GM18505 (cell line): ENCODE measurements at regions not wholly inside any gene's neighbourhood (a gene's known extent, or its start where the extent isn't known, plus 50 kb on each side); places are given as distances from the start of the nearest gene placed in this dataset.

Experiments
- ATAC-seq: cut with Tn5 transposase; IDR thresholded peaks from one replicate; pipeline ENCODE4 v1.9.1; 2021; ENCODE audit not compliant: unreplicated experiment
- POLR2A ChIP-seq: IDR thresholded peaks from 4 replicates; pipeline ENCODE4 v1.6.1; 2011; ENCODE audit warnings: borderline replicate concordance; ENCODE audit not compliant: insufficient read depth, insufficient read length; ENCODE audit errors: extremely low read depth

DNA sequence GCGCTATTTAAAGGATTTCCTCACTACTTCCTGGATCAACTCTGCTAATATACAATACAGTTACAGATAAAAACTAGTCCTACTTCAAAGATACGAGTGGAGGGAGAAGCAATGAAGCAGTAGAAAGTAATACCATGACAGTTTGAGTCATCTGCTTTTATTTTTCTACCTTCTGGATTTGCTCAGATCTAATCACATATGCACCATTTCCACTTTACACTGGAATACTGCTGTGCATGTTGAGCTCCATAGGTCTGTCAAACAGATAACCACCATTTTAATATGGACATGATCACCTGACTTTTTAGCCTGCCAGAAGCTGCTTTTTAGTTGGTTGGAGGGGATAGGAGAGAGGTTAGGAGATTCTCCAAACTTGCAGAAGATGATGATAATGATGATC, 92.5 kb downstream of the MMUT start:
- no peak for ATAC-seq
- no peak for TF ChIP-seq POLR2A

GRCh38 chr6:49366539-49366938, 96.5 kb downstream of the MMUT start:
- TF ChIP-seq POLR2A: no peak
- ATAC-seq: no peak

GRCh38 chr6:49348561-49348960, 114.5 kb downstream of the MMUT start:
- no peak for TF ChIP-seq POLR2A
- ATAC-seq: no peak

DNA sequence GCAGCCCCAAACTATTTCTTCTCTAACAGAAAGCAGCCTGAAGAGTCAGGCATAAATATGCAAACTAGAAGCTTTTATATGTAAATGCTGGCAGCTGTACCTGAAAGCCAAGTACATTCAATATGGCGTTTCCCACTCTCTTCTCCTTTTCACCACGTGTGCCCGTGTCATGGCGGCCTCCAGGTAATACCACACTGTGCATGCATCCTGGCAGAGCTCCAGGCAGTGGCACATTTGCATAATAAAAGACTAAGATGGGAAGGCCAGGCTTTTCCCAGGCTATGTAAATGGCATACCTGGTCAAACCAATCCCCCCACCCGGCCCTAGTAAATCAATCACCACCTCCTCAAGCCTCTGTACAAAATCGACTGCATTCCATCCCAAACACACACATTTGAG, 120.6 kb downstream of the MMUT start:
- TF ChIP-seq POLR2A: no peak
- no peak for ATAC-seq

GRCh38 chr6:49341869-49342268, 121.2 kb downstream of the MMUT start:
- ATAC-seq: no peak
- TF ChIP-seq POLR2A: no peak

- TF ChIP-seq POLR2A: no peak
- no peak for ATAC-seq
Observed at GRCh38 chr6:49339096-49339495, 124.0 kb downstream of the MMUT start.

DNA sequence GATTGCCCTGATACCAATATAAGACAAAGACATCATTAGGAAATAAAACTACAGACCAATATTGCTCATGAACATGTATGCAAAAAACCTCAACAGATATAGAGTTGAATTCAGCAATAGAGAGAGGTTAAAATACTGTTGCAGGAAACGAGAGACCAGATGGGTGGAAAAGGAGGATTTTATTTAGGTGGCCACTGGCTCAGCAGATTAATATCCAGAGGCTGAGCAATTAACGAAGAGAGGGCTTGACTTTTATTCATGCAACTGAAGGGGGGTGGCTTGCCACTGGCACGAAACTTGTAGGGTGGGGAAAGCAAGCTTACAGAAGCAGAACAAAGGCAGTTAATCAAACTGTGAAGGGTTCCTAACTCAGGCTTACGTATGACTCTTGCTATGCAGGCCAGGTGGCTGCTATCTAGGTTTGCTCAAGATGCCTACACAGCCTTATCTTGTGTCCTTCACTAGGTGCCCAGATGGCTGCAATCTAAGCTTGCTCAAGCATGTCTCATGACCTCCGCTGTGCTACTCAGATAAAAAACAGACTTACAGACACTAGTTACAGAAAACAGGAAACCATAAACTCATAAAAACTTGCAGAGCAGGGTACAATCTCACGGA, 126.4 kb downstream of the MMUT start:
- TF ChIP-seq POLR2A: no peak
- ATAC-seq: no peak

DNA sequence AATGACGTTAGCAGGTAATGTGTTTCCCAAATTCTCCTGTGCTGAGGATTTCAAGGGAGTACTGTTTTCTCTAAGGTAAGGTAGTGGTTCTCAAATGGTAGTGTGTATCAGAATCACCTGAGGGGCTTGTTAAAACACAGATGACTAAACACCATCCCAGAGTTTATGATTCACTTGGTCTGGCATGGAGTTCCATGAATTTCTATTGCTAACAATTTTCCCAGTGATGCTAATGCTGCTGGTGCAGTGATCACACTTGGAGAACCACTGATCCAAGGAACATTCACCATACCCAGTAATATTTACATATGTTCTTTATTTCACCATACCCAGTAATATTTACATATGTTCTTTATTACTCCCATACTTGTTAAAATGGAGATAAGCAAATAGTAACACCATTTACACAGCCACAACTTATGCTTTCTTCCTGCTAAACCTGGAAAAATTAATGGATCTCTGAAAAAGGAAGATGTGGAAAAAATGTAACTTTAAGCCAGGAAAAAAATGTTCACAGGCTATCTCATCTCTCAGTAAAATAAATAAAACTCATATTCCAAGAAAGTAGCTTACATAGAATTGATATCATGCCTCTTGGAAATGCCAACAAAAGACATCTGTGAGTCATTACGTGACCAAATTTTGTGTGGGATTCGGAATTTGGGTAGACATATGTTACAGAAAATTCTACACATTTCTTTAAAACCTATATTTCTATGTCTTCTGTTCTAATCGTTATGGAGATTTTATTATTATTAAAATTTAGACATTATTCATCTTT, 129.5 kb downstream of the MMUT start:
- TF ChIP-seq POLR2A: no peak
- no peak for ATAC-seq

DNA sequence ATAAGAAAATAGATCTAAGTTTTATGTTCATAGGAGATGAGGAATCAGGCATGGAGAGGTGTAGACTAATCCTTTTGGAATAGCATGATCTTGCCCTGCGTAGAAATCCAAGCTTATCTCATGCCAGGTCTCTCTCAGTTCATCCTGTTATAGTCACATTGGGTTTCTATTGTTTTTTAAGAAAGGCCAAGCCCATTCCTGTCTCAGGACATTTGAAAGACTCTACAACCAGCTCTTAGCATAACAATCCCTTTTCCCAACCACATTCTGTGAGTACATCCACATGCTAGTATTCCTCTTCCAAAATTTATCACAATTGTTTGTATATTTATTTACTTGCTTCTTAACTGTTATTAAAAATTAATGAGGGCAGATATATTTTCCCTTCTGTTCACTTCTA, 130.3 kb downstream of the MMUT start:
- no peak for TF ChIP-seq POLR2A
- no peak for ATAC-seq

- no peak for ATAC-seq
- no peak for TF ChIP-seq POLR2A
Observed at GRCh38 chr6:49329186-49329585, 133.9 kb downstream of the MMUT start.

GRCh38 chr6:49328051-49328744, 134.9 kb downstream of the MMUT start:
- no peak for ATAC-seq
- no peak for TF ChIP-seq POLR2A

DNA sequence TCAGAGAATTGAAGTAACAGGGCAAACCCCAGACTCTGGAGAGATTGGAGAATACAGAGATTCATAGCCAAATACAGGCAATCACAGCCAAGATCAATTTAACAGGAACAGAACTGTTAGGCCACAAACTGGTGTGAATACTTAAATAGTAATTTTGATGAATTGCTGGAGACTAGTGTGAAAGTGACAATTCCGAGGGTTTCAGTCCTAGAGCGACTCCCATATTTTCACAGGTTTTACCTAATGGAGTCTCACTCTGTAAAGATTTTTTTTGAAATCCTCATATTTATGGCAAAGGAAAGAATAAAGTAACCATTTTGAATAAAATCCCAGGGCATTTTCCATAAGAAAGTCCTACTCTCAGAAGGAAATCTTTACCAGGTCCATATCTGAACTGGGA, 135.5 kb downstream of the MMUT start:
- no peak for TF ChIP-seq POLR2A
- no peak for ATAC-seq

GRCh38 chr6:49327005-49327404, 136.0 kb downstream of the MMUT start:
- ATAC-seq: no peak
- no peak for TF ChIP-seq POLR2A

DNA sequence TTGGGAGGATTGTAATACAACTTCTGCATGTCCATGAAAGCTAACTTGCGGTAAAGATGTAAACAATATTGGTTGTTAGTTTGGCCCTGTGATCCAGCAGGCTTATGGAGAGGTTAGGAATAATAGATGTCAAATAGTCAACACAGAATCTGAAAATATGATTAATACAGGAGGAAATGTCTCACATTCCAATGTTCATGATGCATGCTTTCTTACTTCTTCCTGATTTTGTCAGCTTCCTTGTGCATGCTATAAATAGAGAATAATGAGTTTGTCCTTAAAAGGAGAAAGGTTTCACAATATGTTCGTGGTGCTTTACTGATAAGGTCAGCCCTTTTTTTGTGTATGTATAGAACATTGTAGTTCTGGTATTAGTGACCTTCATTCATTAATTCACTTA, 136.7 kb downstream of the MMUT start:
- ATAC-seq: no peak

GRCh38 chr6:49325891-49326290, 137.2 kb downstream of the MMUT start:
- no peak for ATAC-seq
- no peak for TF ChIP-seq POLR2A

More for the DNA sequence above, 136.7 kb downstream of the MMUT start:
- TF ChIP-seq POLR2A: no peak

GRCh38 chr6:49322861-49323260, 140.2 kb downstream of the MMUT start:
- TF ChIP-seq POLR2A: no peak
- no peak for ATAC-seq
